NCI-H345 treated with DMSO at 0.1 percent for 48 hours (cell line): ENCODE measurements at regions not wholly inside any gene's neighbourhood (a gene's known extent, or its start where the extent isn't known, plus 50 kb on each side); places are given as distances from the start of the nearest gene placed in this dataset.

ENCODE experiments used
- DNase-seq: peaks from one replicate; lab custom pipeline; 2025; ENCODE audit not compliant: unreplicated experiment; lab: John Stamatoyannopoulos, UW

DNA sequence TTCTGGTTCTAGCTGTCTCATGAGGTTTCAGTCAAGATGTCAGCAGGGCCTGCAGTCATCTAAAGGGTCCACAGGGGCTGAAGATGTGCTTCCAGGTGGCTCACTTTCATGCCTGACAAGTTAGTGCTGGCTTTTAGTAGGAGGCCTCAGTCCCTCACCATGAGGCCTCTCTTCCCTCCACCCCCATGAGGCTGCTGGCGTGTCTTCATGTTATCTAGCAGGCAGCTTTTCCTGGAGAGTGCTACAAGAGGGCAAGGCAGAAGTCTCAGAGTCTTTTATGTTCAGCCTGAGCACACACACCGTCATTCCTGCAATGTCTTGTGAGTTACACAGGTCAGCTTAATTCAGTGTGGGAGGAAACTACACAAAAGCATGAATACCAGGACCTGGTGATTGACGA is 769.9 kb downstream of the HDGFL1 start:
- no peak for DNase-seq

DNA sequence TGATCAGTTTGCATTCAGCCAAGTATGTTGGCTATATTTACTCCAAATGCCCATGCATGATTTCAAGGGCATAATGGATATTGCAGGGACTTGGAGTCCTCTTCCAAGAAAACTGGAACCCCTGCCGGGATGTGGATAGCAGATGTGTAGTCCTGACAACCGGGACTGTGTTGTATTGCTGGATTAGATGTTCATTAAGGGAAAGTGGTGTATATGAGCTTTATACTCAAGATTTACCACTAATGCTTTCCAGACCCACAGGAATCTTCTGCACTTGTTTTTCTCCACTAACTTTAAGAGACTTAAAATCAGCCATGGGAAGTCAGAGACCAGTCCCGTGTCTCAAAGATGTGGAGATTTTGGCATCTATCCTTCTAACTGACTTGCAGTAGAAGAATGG is 770.9 kb downstream of the HDGFL1 start:
- no peak for DNase-seq

DNA sequence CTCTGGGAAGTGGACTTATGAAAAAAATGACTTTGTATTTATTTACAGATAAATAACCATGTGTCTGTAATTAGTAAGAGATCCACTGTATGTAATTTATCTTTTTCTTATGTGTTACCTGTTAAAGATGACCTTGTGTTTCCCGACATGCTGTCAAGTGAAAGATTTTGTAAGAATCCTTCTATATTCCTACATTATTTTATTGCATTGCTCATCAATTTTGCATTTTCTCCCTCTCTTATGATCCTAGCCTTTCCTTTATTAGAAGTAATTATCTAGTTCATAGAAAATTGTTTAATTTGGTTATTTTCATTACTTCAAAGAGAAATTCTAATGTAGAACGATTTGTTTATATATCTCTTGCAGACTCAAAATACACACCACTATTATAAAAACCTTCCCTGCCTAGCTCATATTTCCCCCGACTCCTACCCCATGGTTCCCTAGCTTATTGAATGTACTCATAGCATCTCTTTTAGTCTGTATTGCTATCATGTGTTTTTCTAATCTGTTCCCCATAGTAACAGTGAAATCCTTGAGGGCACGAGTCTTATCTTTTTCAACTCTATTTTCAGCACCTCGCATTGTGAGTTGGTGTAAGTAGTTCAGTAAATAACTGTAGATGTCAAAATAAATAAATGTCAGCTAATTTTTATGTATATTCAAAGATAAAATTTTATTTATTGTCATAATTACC is 774.4 kb downstream of the HDGFL1 start:
- no peak for DNase-seq

DNA sequence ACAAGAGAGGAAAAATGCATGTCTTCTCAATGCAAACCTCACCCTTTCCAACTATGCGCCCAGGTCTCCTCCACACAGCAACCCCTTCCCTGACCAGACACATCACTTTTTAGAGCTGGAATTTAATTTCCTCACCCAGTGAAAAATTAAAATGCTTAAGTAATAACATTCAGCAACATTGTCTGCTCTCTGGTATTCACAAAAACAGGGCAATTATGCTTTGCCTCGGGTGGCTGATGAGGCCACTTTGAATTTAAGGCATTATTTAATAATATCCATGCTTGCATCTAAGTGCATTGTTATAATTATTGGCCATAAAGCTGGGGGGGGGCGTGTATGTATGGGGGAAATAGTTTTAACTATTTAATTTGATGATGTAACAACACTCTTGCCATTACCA is 777.8 kb upstream of the NRSN1 start:
- no peak for DNase-seq

DNA sequence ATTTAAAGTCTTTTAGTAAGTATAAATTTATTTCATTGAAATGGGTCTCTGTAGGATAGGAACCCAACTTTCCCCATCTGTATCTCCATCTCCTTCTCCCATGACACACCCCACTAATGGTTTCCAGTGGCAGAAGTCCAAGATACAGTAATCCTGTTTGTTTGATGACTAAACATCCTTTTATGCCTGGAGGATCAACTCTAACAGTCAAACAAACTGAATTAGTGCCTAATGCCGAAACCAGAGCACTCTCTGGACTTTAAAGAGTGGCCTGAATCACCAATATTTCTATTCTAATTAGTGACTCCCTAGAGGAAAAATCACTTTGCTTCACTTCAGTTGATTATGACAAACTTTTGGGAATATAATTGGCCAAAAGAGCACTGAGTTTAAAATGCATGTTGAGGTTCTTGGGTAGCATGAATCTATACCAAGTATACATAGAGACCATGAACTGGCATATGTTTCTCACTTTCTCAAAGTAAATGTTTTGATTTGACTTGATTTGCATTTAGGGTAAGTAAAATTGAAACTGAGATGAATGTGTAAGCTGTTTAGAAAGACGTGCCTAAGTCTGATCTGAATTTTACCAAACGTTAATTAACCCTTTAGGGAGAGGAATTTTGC is 776.4 kb upstream of the NRSN1 start:
- no peak for DNase-seq

DNA sequence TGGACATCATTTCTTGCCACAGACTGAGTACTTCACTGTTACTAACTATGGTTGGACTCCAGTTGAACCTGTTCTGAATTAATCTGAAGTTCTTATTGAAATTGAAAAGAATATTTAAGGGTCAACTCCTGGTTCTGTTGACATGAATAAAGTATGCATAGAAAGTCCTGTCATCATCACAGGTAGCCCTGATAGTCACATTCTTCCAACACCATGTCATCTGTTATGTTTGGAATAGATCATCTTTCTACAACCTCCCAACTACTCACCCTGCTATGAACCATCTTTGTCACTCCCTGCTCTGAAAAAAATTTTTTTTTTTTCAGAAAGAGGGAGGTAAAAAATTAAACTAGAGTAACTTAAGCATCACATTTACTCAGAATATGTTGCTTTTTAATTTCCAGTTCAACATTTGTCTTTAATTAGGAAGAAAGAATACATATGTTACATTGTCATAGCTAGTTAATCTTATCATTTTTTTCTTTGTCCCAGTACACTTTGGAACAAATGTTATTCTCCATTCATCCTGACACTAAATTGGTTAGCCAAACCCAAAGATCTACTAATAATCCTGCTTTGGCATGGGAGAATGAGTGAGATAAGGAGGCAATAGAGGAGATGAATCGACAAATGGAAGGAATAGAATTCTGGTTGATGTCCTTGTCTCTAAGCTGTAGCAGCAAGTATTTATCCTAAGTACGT is 775.1 kb upstream of the NRSN1 start:
- DNase-seq, result no peak

DNA sequence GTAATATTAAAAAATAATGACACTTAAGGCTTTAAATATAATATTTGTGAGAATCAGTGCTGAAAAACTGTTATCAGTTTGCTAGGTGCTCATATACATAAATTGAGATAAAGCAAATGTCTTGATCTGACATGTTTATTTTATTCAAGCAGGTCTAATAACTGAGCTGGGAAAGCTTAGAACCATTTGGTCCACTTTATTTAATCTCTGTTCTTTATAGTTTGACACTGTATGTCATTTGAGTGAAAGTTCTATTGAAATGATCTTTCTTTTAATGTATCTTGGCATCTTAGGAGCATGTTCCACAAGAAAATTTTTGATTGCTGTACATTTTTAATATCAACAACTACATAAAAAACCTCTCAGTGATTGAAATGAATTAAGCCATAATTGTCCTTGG is 772.0 kb upstream of the NRSN1 start:
- DNase-seq, result no peak

DNA sequence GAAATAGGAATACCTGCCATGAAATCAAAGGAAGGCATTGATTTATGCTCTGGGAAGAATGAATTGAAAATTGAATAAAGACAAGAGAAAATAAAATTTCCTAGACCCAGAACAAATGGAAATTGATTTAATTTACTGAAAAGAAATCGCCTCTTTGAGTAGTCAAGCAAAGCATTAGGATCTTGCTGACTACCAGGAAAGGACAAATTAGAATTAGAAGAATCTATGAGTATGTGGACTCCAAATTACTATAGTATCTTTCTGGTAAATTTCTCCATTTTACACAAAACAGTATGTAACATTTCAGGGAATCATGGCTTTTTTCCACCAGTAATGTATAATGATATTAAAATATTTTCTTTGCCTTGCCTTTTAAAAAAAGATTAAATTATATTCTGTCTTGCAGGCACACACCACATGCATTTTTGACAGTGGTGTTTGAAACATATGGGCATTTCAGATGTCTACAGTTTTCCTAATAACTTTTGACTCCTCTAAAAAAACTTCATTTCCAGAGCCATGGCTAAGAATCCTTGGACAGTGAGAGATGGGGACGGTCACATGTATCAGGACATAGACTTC is 768.7 kb upstream of the NRSN1 start:
- no peak for DNase-seq

DNA sequence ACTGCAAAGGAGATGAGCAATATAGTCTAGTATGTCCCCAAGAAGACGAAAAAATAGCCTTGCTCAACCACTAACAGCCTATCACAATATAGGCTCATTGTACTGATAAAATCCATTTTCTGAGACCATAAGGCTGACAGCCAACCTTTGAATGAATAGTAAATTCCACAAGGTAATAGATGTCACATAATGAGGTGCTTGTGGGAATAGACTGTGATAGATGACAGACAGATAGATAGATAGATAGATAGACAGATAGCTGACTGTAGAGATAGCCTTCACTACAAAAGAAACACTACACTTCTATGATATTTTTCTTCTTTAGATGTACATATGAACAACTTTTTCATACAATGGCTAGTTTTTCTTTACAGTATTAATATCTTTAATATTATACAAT is 760.3 kb upstream of the NRSN1 start:
- no peak for DNase-seq

DNA sequence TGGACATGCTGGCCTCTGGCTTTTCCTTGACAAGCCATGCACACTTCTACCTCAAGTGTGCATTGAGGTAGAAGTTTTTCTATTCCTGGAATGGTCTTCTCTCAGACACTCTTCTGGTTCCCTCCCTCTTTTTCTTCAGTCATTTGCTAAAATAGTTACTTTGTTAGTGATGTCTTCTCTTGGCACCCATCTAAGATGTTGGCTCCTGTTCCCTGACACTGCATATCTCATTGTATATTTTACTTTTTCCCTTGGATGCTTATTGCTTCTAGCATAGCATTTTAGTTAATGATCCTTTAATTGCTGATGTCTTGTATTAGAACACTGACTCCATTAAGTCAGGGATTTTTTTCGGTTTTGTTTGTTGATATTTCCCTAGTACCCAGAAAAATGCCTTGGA is 758.7 kb upstream of the NRSN1 start:
- no peak for DNase-seq

DNA sequence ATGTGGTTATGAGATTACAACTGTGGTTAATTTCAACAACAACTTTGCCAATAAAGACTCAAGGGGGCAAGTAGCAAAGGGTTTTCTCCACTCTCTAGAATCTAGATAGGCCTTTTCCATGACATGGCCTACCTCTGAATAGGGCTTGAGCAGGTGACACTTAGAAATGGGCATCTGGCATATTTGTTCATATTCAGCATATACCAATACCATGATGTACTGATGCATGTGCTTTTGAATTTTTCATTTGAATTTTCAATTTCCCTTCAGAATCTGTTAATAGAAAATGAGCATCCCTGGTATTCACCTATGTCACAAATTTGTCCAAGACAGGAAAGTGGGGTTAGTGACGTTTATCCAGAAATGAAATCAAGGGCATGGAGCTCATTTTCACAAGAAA is 757.5 kb upstream of the NRSN1 start:
- no peak for DNase-seq

DNA sequence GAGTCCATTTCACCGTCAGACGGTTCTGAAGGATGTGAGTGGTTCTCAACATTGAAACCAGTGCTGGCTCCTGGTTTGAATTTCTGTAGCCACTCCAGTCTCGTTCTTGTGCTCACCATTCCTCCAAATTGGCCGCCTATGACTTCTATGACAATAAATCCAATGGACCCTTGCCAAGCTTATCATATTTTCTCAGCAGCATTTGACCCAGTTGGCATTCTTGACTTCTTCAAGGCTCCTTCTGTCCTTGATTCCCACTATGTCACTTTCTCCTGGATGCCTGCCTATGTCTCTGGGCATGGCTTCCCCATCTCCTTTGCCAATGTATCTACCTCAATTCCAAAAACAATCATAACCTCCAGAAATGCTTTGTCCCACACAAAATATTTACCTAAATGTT is 756.0 kb upstream of the NRSN1 start:
- no peak for DNase-seq

DNA sequence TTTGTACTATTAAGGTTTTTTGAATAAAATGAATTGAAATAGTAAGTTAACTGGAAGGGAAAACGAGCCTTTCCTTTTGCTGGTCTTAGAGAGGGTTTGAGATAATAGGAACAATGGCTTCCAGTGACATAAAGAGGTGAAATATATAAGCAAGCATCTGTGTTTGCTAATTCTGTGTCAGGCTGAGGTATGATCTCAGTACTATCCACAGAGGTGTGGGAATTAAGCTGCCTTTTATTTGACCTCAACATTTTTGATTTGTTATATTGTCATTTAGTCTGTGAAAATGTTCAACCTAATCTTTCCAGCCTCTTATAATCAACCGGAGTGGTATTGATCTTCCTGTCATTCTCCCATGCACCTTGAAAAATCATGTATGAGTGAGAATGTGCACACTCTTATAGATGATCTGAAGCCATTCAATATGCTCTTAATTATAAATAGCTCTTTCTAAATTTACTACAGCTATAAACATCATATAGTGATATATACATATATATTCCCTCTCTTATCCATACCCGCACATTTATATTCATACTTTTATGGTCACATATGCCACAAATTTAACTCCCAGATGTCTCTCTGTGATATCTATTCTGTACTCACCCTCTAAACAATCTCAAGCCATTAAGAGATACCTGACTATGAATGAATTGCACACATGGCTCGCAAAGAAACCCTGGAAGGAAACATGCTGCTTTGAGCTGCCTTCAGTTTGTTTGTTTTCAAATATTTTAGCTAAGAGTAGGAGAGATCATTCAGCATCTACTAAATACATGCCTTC is 754.7 kb upstream of the NRSN1 start:
- DNase-seq, result no peak

DNA sequence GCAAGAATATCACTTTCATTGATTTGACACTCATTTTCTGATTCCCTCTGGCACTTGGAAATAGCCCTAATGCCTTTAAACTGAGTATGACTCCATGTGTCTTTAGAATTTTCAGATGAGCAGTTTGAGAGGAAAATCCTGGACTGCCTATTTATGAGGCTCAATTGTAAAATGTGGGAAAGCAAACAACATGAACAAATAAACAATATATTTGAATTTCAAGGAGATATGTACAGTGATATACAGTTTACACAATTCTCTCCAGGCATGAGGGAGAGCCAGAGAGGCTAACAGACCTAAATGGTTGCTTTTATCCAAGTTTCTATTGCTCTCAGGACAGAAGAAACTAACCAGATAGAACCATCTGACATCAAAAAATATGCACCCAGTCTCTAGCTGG is 748.2 kb upstream of the NRSN1 start:
- no peak for DNase-seq

DNA sequence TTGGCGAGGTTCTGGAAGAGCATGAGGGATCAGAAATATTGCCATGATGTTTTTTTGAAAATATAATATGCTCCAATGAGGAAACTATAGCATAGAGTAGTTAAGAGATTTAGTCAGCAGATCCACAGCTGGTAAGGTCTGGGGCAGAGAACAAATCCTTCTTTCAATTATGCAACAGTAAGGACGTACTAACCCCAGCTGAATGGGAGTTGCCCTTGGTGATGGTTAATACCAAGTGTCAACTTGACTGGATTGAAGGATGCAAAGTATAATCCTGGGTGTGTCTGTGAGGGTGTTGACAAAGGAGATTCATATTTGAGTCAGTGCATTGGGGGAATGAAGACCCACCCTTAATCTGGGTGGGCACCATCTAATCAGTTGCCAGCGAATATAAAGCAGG is 745.5 kb upstream of the NRSN1 start:
- DNase-seq, result no peak

DNA sequence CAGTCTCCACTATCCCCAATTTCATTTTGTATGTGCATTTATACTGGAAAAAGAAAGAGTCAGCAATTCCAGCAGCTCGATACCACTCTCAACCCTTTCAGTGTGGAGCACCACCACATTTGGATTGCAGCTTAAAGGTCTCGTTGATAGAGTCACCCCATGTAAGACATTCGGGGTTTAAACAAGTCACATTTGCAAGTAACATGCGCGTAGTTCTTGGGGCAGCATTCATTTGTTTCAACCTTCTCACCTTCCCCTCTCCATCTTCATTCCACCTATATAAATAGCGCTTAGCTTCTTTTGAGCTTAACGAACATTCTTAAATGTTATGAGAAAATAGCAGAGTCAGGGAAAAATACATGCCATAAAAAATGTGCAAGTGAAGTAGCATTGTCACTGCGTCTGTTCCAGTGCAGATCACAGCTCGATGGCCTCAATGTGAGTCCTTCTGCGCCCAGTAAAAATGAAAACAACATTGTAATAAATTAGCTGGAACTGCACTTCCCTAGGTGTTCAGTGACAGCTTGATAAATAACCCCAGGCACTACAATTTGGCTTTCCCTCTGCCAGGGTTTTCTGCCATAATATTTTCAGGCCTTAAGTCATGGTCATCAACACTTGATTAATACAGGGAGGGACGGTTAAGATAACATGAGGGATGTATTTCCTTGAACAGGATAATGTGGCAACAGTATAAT is 737.8 kb upstream of the NRSN1 start:
- DNase-seq, result no peak

DNA sequence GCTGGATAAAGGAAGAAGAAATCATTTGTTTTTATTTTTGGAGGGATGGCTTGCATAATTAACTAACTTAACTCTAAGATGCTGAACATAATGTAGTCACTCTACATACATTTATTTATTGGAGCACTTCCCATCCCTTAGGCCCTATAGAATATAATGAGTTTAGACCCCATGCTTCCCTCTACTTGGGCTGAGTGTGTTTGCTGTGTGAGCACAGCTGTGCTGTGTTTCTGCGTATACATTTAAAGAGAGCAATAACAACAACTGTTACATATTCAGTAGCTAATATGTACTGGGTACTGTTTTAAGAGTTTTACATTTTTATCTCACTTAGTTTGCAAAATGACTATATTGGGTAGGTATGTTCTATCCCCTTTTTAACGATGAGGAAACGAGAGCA is 736.6 kb upstream of the NRSN1 start:
- DNase-seq, result no peak

DNA sequence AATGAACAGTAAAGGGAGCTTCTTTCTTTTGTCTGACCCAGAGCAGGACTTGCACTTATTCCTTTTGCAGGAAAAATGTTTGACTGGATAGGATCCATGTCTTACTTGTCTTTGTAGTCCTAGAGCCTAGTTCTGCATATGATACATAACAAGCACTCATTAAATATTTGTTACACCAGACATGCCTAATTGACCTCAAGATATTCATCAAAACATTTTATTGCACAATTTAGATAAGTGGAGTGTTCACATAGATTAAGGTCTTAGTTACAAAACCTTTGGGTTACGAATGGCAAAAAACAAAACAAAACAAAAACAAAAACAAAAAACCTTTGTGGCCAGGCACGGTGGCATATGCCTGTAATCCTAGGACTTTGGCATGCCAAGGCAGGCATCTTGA is 735.8 kb upstream of the NRSN1 start:
- no peak for DNase-seq

DNA sequence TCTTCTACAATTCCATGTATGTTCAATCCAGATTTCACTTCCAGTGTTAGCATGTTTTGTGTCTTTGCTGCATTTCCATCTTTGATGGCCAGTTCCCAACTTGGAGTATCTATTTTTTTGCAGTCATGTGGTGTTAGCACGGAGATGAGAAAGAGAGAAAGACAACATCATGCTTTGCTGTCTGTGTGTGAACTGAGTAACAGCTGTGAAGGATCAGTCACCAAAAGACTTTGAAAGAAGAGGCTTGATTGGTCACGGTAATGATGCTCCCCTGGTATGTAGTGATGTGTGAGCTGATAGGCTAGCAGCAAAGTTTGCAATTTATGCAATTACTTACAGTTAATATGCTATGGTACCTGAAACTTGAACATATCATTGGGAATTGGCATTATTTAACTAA is 731.3 kb upstream of the NRSN1 start:
- no peak for DNase-seq

DNA sequence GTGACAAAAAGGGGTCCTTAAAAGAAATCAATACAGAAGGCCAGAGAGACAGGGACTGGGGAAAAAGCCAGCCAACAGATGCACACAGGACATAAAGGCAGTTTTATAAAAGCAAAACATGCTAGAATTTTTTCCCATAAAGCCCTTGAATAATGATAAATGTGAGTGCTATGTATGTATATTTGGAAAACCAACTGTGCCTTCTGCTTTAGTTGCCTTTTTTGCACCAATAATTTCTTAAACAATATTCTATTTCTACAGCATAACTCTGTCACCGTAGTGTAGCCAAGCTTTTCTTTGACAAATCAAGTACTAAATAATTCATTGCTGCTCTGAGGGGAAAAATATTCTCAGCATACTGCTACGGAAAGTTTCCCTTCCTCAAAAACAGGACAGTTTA is 730.6 kb upstream of the NRSN1 start:
- DNase-seq, result no peak

DNA sequence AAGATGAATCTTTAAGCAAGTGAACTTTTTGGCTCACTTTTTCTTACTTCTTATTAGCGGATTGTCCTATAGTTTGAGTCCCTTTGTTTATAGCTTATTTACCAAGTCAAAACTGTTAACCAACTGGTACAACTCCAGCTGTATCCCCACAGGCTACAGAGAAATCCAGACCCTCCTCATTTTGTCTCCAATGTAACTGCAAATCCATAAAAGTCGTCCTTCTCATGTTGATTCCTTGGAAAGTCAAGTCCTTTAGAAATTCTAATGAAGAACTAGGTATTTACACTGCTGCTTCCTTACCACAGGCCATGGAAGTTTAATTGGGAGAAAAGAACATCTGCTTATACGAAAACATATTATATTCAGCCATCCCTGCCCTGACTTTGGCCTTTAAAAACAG is 729.1 kb upstream of the NRSN1 start:
- DNase-seq, result no peak
